ENCODE measurements at regions not wholly inside any gene's neighbourhood (a gene's known extent, or its start where the extent isn't known, plus 50 kb on each side); places are given as distances from the start of the nearest gene placed in this dataset.

DNA sequence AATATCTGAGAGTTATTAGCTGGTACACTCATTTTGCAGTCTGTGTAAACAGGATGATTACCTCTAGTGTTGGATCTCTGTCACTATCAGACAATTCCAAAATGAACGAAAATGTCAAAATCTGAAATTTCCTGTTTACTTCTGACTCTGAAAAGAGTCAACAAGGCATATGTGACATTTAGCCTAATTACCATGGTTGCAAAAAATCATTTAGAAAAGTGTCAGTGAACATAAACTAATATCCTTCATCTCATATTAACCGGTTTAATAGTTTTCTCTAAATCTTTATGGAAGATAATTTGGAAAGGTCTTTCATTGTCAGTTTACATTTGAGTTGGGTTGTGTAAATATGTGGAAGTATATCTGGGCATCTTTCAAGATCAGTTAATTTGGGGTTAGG lies 431.8 kb upstream of the HSF2 start:
- no peak overlapping the region for H3K4me3 Mint-ChIP-seq
- peaks cover 5% of the 10 kb centered on the region for H3K4me1 Mint-ChIP-seq (ENCODE audit: low read depth)
- H3K27me3 Mint-ChIP-seq (ENCODE audit: low read depth): no peaks in the 10 kb centered on the region
- H3K36me3 Mint-ChIP-seq (ENCODE audit: low read depth): no peaks in the 10 kb centered on the region
- no peaks in the 10 kb centered on the region for H3K9me3 Mint-ChIP-seq
- H3K27ac Mint-ChIP-seq: no peak overlapping the region

- H3K4me3 Mint-ChIP-seq: no peak overlapping the region
- H3K9me3 Mint-ChIP-seq: peaks cover 11% of the 10 kb centered on the region
- no peaks in the 10 kb centered on the region for H3K36me3 Mint-ChIP-seq (ENCODE audit: low read depth)
- no peak overlapping the region for H3K27ac Mint-ChIP-seq
- peaks cover 9% of the 10 kb centered on the region for H3K4me1 Mint-ChIP-seq (ENCODE audit: low read depth)
- H3K27me3 Mint-ChIP-seq (ENCODE audit: low read depth): no peaks in the 10 kb centered on the region
Observed at GRCh38 chr6:121971931-121972335, 427.5 kb upstream of the HSF2 start.

- Mint-ChIP-seq H3K4me3 (no peak overlapping the region), H3K27me3 (ENCODE audit: low read depth) (no peaks in the 10 kb centered on the region), H3K27ac (no peak overlapping the region), H3K9me3 (peaks cover 4% of the 10 kb centered on the region), H3K4me1 (ENCODE audit: low read depth) (no peaks in the 10 kb centered on the region), H3K36me3 (ENCODE audit: low read depth) (no peaks in the 10 kb centered on the region)
Observed at GRCh38 chr6:121984956-121985355, 414.5 kb upstream of the HSF2 start.

GRCh38 chr6:121993362-121993761 lies 406.1 kb upstream of the HSF2 start:
- Mint-ChIP-seq H3K27me3 (ENCODE audit: low read depth) (no peaks in the 10 kb centered on the region), H3K9me3 (no peaks in the 10 kb centered on the region), H3K27ac (no peak overlapping the region)

DNA sequence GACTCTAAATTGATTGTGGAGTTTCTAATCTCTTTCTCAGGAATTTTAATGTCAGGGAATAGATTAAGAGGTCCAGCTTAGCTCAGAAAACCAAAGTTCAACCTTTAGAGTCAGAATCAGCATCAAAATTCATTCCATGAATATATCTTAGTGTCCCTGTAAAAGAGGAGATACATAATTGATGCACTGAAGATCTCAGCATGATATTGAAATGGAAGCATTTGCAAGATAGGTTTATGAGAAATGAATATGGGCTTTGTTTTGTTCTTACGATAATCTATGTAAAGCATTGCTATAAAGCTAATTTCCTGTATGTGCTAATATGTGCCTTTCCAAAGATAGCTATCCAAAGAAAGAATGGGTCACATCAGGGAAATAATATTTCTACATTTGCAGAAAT lies 404.5 kb upstream of the HSF2 start:
- Mint-ChIP-seq H3K4me3 (no peak overlapping the region), H3K27me3 (ENCODE audit: low read depth) (no peaks in the 10 kb centered on the region), H3K27ac (no peak overlapping the region), H3K4me1 (ENCODE audit: low read depth) (peaks cover 1% of the 10 kb centered on the region), H3K36me3 (ENCODE audit: low read depth) (no peaks in the 10 kb centered on the region), H3K9me3 (no peaks in the 10 kb centered on the region)

More at GRCh38 chr6:121993362-121993761, 406.1 kb upstream of the HSF2 start:
- H3K4me1 Mint-ChIP-seq (ENCODE audit: low read depth): peaks cover 1% of the 10 kb centered on the region
- no peak overlapping the region for H3K4me3 Mint-ChIP-seq
- H3K36me3 Mint-ChIP-seq (ENCODE audit: low read depth): no peaks in the 10 kb centered on the region

DNA sequence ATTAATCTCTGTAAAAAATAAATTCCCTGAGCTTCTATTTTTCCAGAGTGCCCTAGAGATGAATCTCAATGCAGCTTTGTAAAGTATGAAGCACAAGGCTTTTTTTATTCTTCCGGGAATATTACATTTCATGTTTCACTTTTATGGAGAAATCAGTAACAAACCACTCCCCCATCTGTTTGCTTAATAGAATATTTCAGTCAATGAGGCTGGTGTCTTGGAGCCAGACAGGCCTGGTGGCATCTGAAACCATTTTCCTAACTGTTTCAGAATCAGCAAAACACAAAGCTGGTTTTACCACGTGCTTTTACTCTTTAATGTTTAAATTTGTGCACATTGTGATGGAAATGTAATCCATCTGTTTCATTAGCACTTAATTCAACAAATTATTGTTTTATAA lies 400.8 kb upstream of the HSF2 start:
- no peaks in the 10 kb centered on the region for H3K27me3 Mint-ChIP-seq (ENCODE audit: low read depth)
- no peaks in the 10 kb centered on the region for H3K9me3 Mint-ChIP-seq
- H3K4me1 Mint-ChIP-seq (ENCODE audit: low read depth): no peaks in the 10 kb centered on the region
- H3K27ac Mint-ChIP-seq: no peak overlapping the region
- no peaks in the 10 kb centered on the region for H3K36me3 Mint-ChIP-seq (ENCODE audit: low read depth)
- H3K4me3 Mint-ChIP-seq: no peak overlapping the region

DNA sequence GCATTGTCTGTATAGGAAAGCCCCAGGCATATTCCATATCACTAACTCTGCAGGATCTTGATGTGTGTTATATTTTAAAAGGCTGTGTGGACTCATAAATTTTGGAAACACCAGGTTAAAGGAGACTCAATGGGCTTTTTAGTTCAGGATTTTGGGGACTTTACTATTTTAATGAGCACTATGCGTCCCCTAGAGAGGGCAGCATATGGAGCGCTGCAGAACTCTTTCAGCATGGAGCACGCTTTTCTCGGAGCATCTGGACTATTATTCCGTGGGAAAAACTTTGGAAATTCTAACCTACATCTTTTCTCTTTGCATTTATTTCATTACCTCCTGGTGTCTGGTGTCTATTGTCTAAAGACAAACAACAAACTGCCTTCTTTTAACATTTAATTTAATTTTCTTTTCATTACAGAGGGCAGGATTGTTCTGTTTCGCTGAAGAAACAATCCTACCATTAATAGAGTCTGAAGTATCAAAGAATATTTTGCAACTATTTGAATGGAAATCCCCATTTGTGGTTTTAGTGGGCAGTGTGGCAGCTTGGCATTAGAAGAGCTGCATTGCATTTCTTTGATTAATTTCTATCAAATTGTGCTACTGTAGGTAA lies 399.9 kb upstream of the HSF2 start:
- H3K27me3 Mint-ChIP-seq (ENCODE audit: low read depth): no peaks in the 10 kb centered on the region
- no peaks in the 10 kb centered on the region for H3K36me3 Mint-ChIP-seq (ENCODE audit: low read depth)
- H3K27ac Mint-ChIP-seq: no peak overlapping the region
- H3K4me3 Mint-ChIP-seq: no peak overlapping the region
- H3K4me1 Mint-ChIP-seq (ENCODE audit: low read depth): no peaks in the 10 kb centered on the region
- H3K9me3 Mint-ChIP-seq: no peaks in the 10 kb centered on the region

DNA sequence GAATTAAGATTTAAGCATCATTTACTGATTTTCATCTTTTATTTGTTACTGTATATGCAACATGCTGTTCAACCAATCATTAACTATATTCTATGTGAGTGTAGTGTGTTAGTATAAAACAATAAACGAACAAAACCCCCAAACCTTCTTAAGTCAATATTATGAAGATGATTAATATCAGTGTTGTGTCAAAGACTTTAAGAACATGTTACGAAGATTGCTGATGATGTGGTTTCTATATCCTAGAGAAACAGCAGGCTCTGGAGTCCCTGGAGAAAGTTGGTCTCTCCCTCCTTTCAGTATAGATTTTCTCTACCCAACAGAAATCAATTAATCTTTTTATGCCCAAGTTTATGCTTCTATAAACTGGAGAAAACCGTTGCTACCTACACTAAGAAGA lies 393.8 kb upstream of the HSF2 start:
- Mint-ChIP-seq H3K4me3 (no peak overlapping the region), H3K27ac (no peak overlapping the region), H3K27me3 (ENCODE audit: low read depth) (no peaks in the 10 kb centered on the region), H3K9me3 (no peaks in the 10 kb centered on the region), H3K36me3 (ENCODE audit: low read depth) (no peaks in the 10 kb centered on the region), H3K4me1 (ENCODE audit: low read depth) (no peaks in the 10 kb centered on the region)

DNA sequence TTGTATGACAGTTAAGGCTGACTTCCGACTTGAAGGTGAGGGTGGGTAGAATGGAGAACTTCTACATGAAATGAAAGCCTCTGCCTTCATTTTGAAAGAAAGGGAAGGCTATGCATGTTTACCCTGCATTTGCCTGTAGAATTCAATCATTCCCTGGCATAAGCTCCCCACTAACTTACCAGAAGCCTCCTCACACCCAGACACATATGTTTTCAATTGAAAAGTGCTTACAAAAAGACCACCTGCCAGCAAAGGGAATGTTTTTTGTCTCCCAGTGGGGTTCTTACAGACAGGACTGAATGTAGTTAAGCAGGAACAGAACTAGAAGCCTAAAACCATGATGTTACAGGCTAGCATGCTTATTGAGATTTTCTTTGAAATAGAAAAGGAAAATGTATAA lies 392.1 kb upstream of the HSF2 start:
- H3K9me3 Mint-ChIP-seq: no peaks in the 10 kb centered on the region
- no peaks in the 10 kb centered on the region for H3K4me1 Mint-ChIP-seq (ENCODE audit: low read depth)
- H3K27ac Mint-ChIP-seq: no peak overlapping the region
- no peaks in the 10 kb centered on the region for H3K36me3 Mint-ChIP-seq (ENCODE audit: low read depth)
- H3K27me3 Mint-ChIP-seq (ENCODE audit: low read depth): no peaks in the 10 kb centered on the region
- no peak overlapping the region for H3K4me3 Mint-ChIP-seq

- H3K4me3 Mint-ChIP-seq: no peak overlapping the region
- H3K9me3 Mint-ChIP-seq: no peaks in the 10 kb centered on the region
- no peak overlapping the region for H3K27ac Mint-ChIP-seq
- H3K4me1 Mint-ChIP-seq (ENCODE audit: low read depth): no peaks in the 10 kb centered on the region
- H3K27me3 Mint-ChIP-seq (ENCODE audit: low read depth): no peaks in the 10 kb centered on the region
- no peaks in the 10 kb centered on the region for H3K36me3 Mint-ChIP-seq (ENCODE audit: low read depth)
Observed at GRCh38 chr6:122008101-122008999, 391.1 kb upstream of the HSF2 start.

GRCh38 chr6:122009000-122009350 lies 390.5 kb upstream of the HSF2 start:
- Mint-ChIP-seq H3K27me3 (ENCODE audit: low read depth) (no peaks in the 10 kb centered on the region), H3K9me3 (no peaks in the 10 kb centered on the region), H3K4me1 (ENCODE audit: low read depth) (no peaks in the 10 kb centered on the region), H3K27ac (no peak overlapping the region), H3K4me3 (no peak overlapping the region), H3K36me3 (ENCODE audit: low read depth) (no peaks in the 10 kb centered on the region)

DNA sequence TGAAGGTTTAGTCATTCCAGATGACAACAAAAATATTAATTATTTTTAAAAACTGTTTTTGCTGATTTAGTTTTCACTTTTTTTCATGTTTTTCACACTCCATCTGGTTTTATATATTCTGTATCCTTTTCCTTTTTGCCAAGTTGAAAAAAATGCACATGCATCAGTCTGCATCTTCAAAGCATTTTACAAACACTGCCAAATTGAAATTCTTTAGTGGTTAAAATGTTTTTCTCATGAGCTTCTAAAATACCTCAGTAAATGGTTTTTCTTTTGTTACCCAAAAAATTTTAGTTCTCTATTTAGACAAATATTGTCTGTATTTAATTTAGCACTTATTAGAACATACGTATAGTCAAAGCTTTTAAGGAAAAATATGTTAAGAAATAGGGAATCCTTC lies 386.9 kb upstream of the HSF2 start:
- H3K36me3 Mint-ChIP-seq (ENCODE audit: low read depth): no peaks in the 10 kb centered on the region
- no peaks in the 10 kb centered on the region for H3K27me3 Mint-ChIP-seq (ENCODE audit: low read depth)
- H3K27ac Mint-ChIP-seq: no peak overlapping the region
- no peaks in the 10 kb centered on the region for H3K9me3 Mint-ChIP-seq
- no peak overlapping the region for H3K4me3 Mint-ChIP-seq
- no peaks in the 10 kb centered on the region for H3K4me1 Mint-ChIP-seq (ENCODE audit: low read depth)

DNA sequence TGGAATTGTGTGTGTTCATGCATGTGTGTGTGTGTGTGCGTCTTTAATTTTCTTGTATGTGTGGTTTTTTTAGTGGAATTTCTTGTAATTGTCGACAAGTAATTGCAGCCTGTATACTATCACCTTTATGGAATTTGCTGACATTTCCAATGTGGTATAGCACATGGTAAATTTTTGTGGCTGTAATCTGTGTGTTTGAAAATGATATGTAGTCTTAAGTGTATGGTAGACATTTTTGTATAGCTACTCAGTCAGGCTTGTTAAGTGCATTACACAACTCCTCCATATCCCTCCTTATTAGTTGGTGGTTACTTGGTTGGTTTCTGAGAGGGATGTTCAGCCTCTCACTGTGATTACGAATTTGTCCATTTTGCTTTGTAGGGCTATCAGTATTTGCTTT lies 384.5 kb upstream of the HSF2 start:
- Mint-ChIP-seq H3K36me3 (ENCODE audit: low read depth) (no peaks in the 10 kb centered on the region), H3K4me1 (ENCODE audit: low read depth) (no peaks in the 10 kb centered on the region), H3K27ac (no peak overlapping the region), H3K27me3 (ENCODE audit: low read depth) (no peaks in the 10 kb centered on the region), H3K9me3 (no peaks in the 10 kb centered on the region), H3K4me3 (no peak overlapping the region)

GRCh38 chr6:122020588-122021264 lies 378.7 kb upstream of the HSF2 start:
- H3K4me1 Mint-ChIP-seq (ENCODE audit: low read depth): no peaks in the 10 kb centered on the region
- H3K4me3 Mint-ChIP-seq: no peak overlapping the region
- H3K36me3 Mint-ChIP-seq (ENCODE audit: low read depth): no peaks in the 10 kb centered on the region
- no peak overlapping the region for H3K27ac Mint-ChIP-seq
- H3K27me3 Mint-ChIP-seq (ENCODE audit: low read depth): no peaks in the 10 kb centered on the region
- no peaks in the 10 kb centered on the region for H3K9me3 Mint-ChIP-seq

- no peaks in the 10 kb centered on the region for H3K4me1 Mint-ChIP-seq (ENCODE audit: low read depth)
- no peak overlapping the region for H3K27ac Mint-ChIP-seq
- H3K9me3 Mint-ChIP-seq: no peaks in the 10 kb centered on the region
- H3K36me3 Mint-ChIP-seq (ENCODE audit: low read depth): no peaks in the 10 kb centered on the region
- no peak overlapping the region for H3K4me3 Mint-ChIP-seq
- H3K27me3 Mint-ChIP-seq (ENCODE audit: low read depth): no peaks in the 10 kb centered on the region
Observed at GRCh38 chr6:122025104-122025503, 374.3 kb upstream of the HSF2 start.

Measured in T-helper 1 cell treated with Interleukin-12 subunit alpha and Interleukin-12 subunit beta and Interleukin-4 antibody, amounts not matched to agents 30 μg/mL and 1 μg/mL, for 36 hours (primary cell).